ENCODE measurements at regions not wholly inside any gene's neighbourhood (a gene's known extent, or its start where the extent isn't known, plus 50 kb on each side); places are given as distances from the start of the nearest gene placed in this dataset.
A peak's percentile ranks its signal among the peaks of the same experiment; 100 is the strongest.

DNA sequence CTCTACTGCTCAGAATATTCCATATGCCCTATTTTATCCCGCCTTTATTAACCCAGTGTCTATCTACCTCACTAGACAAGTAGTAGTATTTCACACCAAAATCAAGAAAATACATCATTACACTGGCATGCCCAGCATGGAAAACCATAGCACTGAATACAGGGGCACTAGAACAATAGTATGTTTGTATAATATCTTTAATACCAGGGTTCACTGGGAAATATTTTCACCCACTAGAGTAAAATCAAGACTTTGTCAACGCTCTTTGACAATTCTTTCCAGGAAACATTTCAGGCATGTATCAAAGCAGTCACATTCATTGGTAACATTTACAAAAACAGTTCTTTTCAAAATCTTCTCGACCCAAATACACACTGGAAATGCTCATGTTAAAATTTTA, 119.3 kb upstream of the BEND6 start:
- WGBS = 88% methylated on average over 3 of the region's 3 CpGs
- Histone ChIP-seq H3K4me3 (no peak overlapping the region), H3K4me1 (peaks cover 24 to 50% (median 34%) of the 10 kb centered on the region in 4 donors), H3K36me3 (no peaks in the 10 kb centered on the region), H3K27me3 (no peaks in the 10 kb centered on the region), H3K9me3 (no peaks in the 10 kb centered on the region), H3K27ac (replicated peaks in 1 of 4) (no peak overlapping the region)
- DNase-seq (ENCODE audit: extremely low spot score) = no peak
- intact Hi-C loops (cut with DNase I) = no loop called here
- TF ChIP-seq EP300 (IDR thresholded peaks at IDR 0.05) = no peak
- TF ChIP-seq, protein P1, sequence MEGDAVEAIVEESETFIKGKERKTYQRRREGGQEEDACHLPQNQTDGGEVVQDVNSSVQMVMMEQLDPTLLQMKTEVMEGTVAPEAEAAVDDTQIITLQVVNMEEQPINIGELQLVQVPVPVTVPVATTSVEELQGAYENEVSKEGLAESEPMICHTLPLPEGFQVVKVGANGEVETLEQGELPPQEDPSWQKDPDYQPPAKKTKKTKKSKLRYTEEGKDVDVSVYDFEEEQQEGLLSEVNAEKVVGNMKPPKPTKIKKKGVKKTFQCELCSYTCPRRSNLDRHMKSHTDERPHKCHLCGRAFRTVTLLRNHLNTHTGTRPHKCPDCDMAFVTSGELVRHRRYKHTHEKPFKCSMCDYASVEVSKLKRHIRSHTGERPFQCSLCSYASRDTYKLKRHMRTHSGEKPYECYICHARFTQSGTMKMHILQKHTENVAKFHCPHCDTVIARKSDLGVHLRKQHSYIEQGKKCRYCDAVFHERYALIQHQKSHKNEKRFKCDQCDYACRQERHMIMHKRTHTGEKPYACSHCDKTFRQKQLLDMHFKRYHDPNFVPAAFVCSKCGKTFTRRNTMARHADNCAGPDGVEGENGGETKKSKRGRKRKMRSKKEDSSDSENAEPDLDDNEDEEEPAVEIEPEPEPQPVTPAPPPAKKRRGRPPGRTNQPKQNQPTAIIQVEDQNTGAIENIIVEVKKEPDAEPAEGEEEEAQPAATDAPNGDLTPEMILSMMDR (IDR thresholded peaks at IDR 0.05) = no peak
- no peak for TF ChIP-seq POLR2A (IDR thresholded peaks at IDR 0.05; ENCODE audit: low read depth)
- no peak for TF ChIP-seq POLR2AphosphoS5 (IDR thresholded peaks at IDR 0.05)

GRCh38 chr6:56833873-56834272, 121.0 kb upstream of the BEND6 start:
- TF ChIP-seq EP300 (IDR thresholded peaks at IDR 0.05) = no peak
- TF ChIP-seq POLR2A (IDR thresholded peaks at IDR 0.05; ENCODE audit: low read depth) = no peak
- TF ChIP-seq POLR2AphosphoS5 (IDR thresholded peaks at IDR 0.05) = no peak
- TF ChIP-seq, protein P1 (IDR thresholded peaks at IDR 0.05) = no peak
- Histone ChIP-seq H3K27ac (replicated peaks in 1 of 4) (peak overlapping the region in 1 of 4 donors; percentile 17), H3K4me1 (peaks cover 23 to 41% (median 28%) of the 10 kb centered on the region in 4 donors), H3K36me3 (no peaks in the 10 kb centered on the region), H3K27me3 (no peaks in the 10 kb centered on the region), H3K4me3 (no peak overlapping the region), H3K9me3 (no peaks in the 10 kb centered on the region)
- WGBS = 100% methylated on average over 1 of the region's 1 CpG
- intact Hi-C loops (cut with DNase I) = no loop called here
- no peak for DNase-seq (ENCODE audit: extremely low spot score)

- WGBS = 49% methylated on average over 3 of the region's 3 CpGs
- Histone ChIP-seq H3K27me3 (no peaks in the 10 kb centered on the region), H3K4me1 (peaks cover 24 to 43% (median 30%) of the 10 kb centered on the region in 4 donors), H3K9me3 (no peaks in the 10 kb centered on the region), H3K4me3 (no peak overlapping the region), H3K27ac (replicated peaks in 1 of 4) (peak overlapping the region in 2 of 4 donors; percentile 17), H3K36me3 (no peaks in the 10 kb centered on the region)
- intact Hi-C loops (cut with DNase I) = no loop called here
- TF ChIP-seq, protein P1 (IDR thresholded peaks at IDR 0.05) = no peak
- TF ChIP-seq POLR2AphosphoS5 (IDR thresholded peaks at IDR 0.05) = no peak
- no peak for TF ChIP-seq EP300 (IDR thresholded peaks at IDR 0.05)
- TF ChIP-seq POLR2A (IDR thresholded peaks at IDR 0.05; ENCODE audit: low read depth) = no peak
- DNase-seq (ENCODE audit: extremely low spot score) = no peak
These were observed 121.6 kb upstream of the BEND6 start for GRCh38 chr6:56833127-56833791.

DNA sequence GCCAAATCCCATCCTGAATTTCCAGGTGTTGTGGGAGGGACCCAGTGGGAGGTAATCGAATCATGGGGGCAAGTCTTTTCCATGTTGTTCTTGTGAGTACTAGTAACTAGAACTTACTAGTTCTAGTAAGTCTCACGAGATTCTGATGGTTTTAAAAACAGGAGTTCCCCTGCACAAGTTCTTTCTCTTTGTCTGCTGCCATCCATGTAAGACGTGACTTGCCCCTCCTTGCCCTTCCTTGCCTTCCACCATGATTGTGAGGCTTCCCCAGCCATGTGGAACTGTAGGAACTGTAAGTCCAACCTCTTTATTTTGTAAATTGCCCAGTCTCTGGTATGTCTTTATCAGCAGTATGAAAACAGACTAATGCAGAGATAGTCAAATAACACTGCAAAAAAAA, 122.7 kb upstream of the BEND6 start:
- WGBS = 91% methylated on average over 3 of the region's 3 CpGs

More for the DNA sequence above, 122.7 kb upstream of the BEND6 start:
- no peak for DNase-seq (ENCODE audit: extremely low spot score)
- no peaks in the 10 kb centered on the region for H3K9me3 ChIP-seq
- peaks cover 31 to 40% (median 35%) of the 10 kb centered on the region in 4 donors for H3K4me1 ChIP-seq
- no peaks in the 10 kb centered on the region for H3K36me3 ChIP-seq
- no peak for TF ChIP-seq POLR2AphosphoS5 (IDR thresholded peaks at IDR 0.05)
- no peak for TF ChIP-seq EP300 (IDR thresholded peaks at IDR 0.05)
- TF ChIP-seq, protein P1 (IDR thresholded peaks at IDR 0.05) = no peak
- no peak for TF ChIP-seq POLR2A (IDR thresholded peaks at IDR 0.05; ENCODE audit: low read depth)
- H3K27me3 ChIP-seq = no peaks in the 10 kb centered on the region
- intact Hi-C loops (cut with DNase I) = no loop called here
- H3K4me3 ChIP-seq = no peak overlapping the region
- no peak overlapping the region for H3K27ac ChIP-seq (replicated peaks in 1 of 4)
